ENCODE measurements at regions not wholly inside any gene's neighbourhood (a gene's known extent, or its start where the extent isn't known, plus 50 kb on each side); places are given as distances from the start of the nearest gene placed in this dataset.

DNA sequence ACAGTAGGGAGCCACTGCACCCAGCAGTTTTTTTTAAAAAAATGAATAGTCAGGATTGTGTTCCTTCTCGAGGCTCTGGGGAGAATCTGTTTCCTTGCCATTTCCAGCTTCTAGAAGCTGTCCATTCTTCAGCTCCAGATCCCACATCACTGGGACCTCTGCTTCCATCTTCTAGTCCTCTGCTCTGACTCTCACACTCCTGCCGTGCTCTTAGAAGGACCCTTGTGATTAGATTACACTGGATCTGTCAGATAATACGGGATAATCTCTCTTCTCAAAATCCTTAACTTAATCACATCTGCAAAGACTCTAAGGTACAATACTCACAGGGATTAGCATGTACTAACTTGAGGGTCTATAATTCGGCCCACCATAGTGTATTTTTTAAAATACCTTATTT lies 158.9 kb upstream of the SP4 start:
- Histone ChIP-seq H3K36me3 (ENCODE audit: control insufficient read depth in 2 of 2, extremely low read depth in 1 of 2, insufficient read depth in 2 of 2, low read length in 2 of 2) (no peaks in the 10 kb centered on the region), H3K9ac (replicated peaks; ENCODE audit: extremely low read depth, insufficient read depth, low read length) (no peak overlapping the region), H3K9me1 (replicated peaks; ENCODE audit: control insufficient read depth, extremely low read depth, insufficient read depth, low read length) (no peaks in the 10 kb centered on the region), H3K27ac (ENCODE audit: insufficient read depth, low read depth, low read length) (no peak overlapping the region), H2AFZ (ENCODE audit: low read depth, low read length) (no peak overlapping the region), H3K27me3 (ENCODE audit: control insufficient read depth in 2 of 2, insufficient read depth in 2 of 2, low read length in 2 of 2) (no peaks in the 10 kb centered on the region), H4K20me1 (replicated peaks; ENCODE audit: control insufficient read depth, extremely low read depth, insufficient read depth, low read length) (no peaks in the 10 kb centered on the region), H3K4me3 (replicated peaks in 1 of 3; ENCODE audit: insufficient read depth in 1 of 3, low read depth in 1 of 3, low read length in 3 of 3) (no peak overlapping the region), H3K79me2 (ENCODE audit: control insufficient read depth, insufficient read depth, low read length) (no peaks in the 10 kb centered on the region), H3K9me3 (replicated peaks; ENCODE audit: control insufficient read depth, insufficient read depth, low read length) (no peaks in the 10 kb centered on the region), H3K4me2 (ENCODE audit: insufficient read depth, low read length) (no peak overlapping the region), H3K4me1 (ENCODE audit: control insufficient read depth, extremely low read depth, insufficient read depth, low read length) (no peaks in the 10 kb centered on the region)
- ChIA-PET CTCF (interaction anchor here (1.1 to 1.7 kb wide), 2 partner anchors 12 to 15 kb away, joined by 3 to 6 read pairs; no protein-coding TSS in a partner anchor), POLR2A (no interaction called here)
- dilution Hi-C loops (cut with MboI; ENCODE audit: extremely low pct_ligation_motif_present, low sequenced_read_pairs) (no loop called here), intact Hi-C loops (cut with micrococcal nuclease) (no loop called here)
- TF ChIP-seq, protein P1, sequence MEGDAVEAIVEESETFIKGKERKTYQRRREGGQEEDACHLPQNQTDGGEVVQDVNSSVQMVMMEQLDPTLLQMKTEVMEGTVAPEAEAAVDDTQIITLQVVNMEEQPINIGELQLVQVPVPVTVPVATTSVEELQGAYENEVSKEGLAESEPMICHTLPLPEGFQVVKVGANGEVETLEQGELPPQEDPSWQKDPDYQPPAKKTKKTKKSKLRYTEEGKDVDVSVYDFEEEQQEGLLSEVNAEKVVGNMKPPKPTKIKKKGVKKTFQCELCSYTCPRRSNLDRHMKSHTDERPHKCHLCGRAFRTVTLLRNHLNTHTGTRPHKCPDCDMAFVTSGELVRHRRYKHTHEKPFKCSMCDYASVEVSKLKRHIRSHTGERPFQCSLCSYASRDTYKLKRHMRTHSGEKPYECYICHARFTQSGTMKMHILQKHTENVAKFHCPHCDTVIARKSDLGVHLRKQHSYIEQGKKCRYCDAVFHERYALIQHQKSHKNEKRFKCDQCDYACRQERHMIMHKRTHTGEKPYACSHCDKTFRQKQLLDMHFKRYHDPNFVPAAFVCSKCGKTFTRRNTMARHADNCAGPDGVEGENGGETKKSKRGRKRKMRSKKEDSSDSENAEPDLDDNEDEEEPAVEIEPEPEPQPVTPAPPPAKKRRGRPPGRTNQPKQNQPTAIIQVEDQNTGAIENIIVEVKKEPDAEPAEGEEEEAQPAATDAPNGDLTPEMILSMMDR (IDR thresholded peaks at IDR 0.05; ENCODE audit: extremely low read depth in 1 of 2, insufficient read depth in 1 of 2, low read depth in 1 of 2, low read length in 2 of 2): no peak
- TF ChIP-seq MYC (IDR thresholded peaks at IDR 0.05; ENCODE audit: low read depth, low read length): no peak
- no peak for TF ChIP-seq JUN (IDR thresholded peaks at IDR 0.05; ENCODE audit: borderline replicate concordance, insufficient read depth, insufficient read length, low read depth)
- no peak for TF ChIP-seq POLR2A (IDR thresholded peaks at IDR 0.05; ENCODE audit: low read depth, low read length)
- no peak for TF ChIP-seq FOS (IDR thresholded peaks at IDR 0.05; ENCODE audit: borderline replicate concordance, insufficient read depth, low read length)
- no peak for TF ChIP-seq POLR2AphosphoS5 (IDR thresholded peaks at IDR 0.05; ENCODE audit: insufficient read depth, low read depth, low read length)
- TF ChIP-seq EZH2 (IDR thresholded peaks at IDR 0.05; ENCODE audit: borderline replicate concordance, low read depth, low read length, severe bottlenecking): no peak
- TF ChIP-seq, protein P2, sequence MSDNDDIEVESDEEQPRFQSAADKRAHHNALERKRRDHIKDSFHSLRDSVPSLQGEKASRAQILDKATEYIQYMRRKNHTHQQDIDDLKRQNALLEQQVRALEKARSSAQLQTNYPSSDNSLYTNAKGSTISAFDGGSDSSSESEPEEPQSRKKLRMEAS (IDR thresholded peaks at IDR 0.05; ENCODE audit: insufficient read depth, insufficient read length): no peak
- TF ChIP-seq GATA2 (IDR thresholded peaks at IDR 0.05; ENCODE audit: insufficient read depth, insufficient read length, low read depth, low read length): no peak
- BruUV-seq (replicated peaks): no TSS peak
- FAIRE-seq (no peak), DNase-seq (ENCODE audit: low read depth, low spot score) (no peak)

Measured in endothelial cell of umbilical vein (primary cell).